Hepatocyte (in vitro differentiated cells): ENCODE measurements at regions not wholly inside any gene's neighbourhood (a gene's known extent, or its start where the extent isn't known, plus 50 kb on each side); places are given as distances from the start of the nearest gene placed in this dataset.

Source experiments
- EZH2 ChIP-seq: fragments of 200-600 bp; sonication (generic); IDR thresholded peaks from 2 replicates; pipeline ENCODE4 v1.6.1; 2016; ENCODE audit warnings: antibody characterized with exemption, mild to moderate bottlenecking, borderline replicate concordance
- EZH2phosphoT487 ChIP-seq: fragments of 200-600 bp; sonication (generic); IDR thresholded peaks from one replicate; pipeline ENCODE4 v1.6.1; 2018; ENCODE audit warnings: antibody characterized with exemption, mild to moderate bottlenecking, low read depth, moderate library complexity; ENCODE audit not compliant: unreplicated experiment, severe bottlenecking
- TF ChIP-seq, protein P1 (sequence below): fragments of 200-600 bp; sonication (generic); IDR thresholded peaks from 2 replicates; pipeline ENCODE4 v1.5.1; 2016; ENCODE audit warnings: antibody characterized with exemption, mild to moderate bottlenecking; ENCODE audit not compliant: poor library complexity

- TF ChIP-seq, protein P1, sequence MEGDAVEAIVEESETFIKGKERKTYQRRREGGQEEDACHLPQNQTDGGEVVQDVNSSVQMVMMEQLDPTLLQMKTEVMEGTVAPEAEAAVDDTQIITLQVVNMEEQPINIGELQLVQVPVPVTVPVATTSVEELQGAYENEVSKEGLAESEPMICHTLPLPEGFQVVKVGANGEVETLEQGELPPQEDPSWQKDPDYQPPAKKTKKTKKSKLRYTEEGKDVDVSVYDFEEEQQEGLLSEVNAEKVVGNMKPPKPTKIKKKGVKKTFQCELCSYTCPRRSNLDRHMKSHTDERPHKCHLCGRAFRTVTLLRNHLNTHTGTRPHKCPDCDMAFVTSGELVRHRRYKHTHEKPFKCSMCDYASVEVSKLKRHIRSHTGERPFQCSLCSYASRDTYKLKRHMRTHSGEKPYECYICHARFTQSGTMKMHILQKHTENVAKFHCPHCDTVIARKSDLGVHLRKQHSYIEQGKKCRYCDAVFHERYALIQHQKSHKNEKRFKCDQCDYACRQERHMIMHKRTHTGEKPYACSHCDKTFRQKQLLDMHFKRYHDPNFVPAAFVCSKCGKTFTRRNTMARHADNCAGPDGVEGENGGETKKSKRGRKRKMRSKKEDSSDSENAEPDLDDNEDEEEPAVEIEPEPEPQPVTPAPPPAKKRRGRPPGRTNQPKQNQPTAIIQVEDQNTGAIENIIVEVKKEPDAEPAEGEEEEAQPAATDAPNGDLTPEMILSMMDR, result no peak
- TF ChIP-seq EZH2, result no peak
- TF ChIP-seq EZH2phosphoT487, result no peak
These were observed 435.6 kb upstream of the CDH9 start for GRCh38 chr5:27474047-27474309.
